Ishikawa (cell line): ENCODE measurements at regions not wholly inside any gene's neighbourhood (a gene's known extent, or its start where the extent isn't known, plus 50 kb on each side); places are given as distances from the start of the nearest gene placed in this dataset.

Experiments used
- CEBPB ChIP-seq: IDR thresholded peaks from 2 replicates; pipeline ENCODE4 v1.6.1; 2012
- CREB1 ChIP-seq: IDR thresholded peaks from 2 replicates; pipeline ENCODE4 v1.6.1; 2012; ENCODE audit warnings: low read depth
- EGR1 ChIP-seq: IDR thresholded peaks from 2 replicates; pipeline ENCODE4 v1.6.1; 2012
- EP300 ChIP-seq: IDR thresholded peaks from 2 replicates; pipeline ENCODE4 v1.6.1; 2012; ENCODE audit warnings: borderline replicate concordance
- FOXM1 ChIP-seq: IDR thresholded peaks from 2 replicates; pipeline ENCODE4 v1.6.1; 2012; ENCODE audit warnings: low read depth, borderline replicate concordance
- MAX ChIP-seq: IDR thresholded peaks from 2 replicates; pipeline ENCODE4 v1.6.1; 2012
- NFIC ChIP-seq: IDR thresholded peaks from 2 replicates; pipeline ENCODE4 v1.6.1; 2012
- RAD21 ChIP-seq: IDR thresholded peaks from 2 replicates; pipeline ENCODE4 v1.6.1; 2012; ENCODE audit warnings: low read depth
- REST ChIP-seq: IDR thresholded peaks from 2 replicates; pipeline ENCODE4 v1.6.1; 2012; ENCODE audit warnings: low read depth, mild to moderate bottlenecking
- TAF1 ChIP-seq: IDR thresholded peaks from 2 replicates; pipeline ENCODE4 v1.6.1; 2012; ENCODE audit warnings: low read depth, mild to moderate bottlenecking
- TCF12 ChIP-seq: IDR thresholded peaks from 2 replicates; pipeline ENCODE4 v1.6.1; 2012; ENCODE audit warnings: low read depth
- TEAD4 ChIP-seq: IDR thresholded peaks from 2 replicates; pipeline ENCODE4 v1.6.1; 2012
- USF1 ChIP-seq: IDR thresholded peaks from 2 replicates; pipeline ENCODE4 v1.6.1; 2012
- YY1 ChIP-seq: IDR thresholded peaks from 2 replicates; pipeline ENCODE4 v1.6.1; 2012; ENCODE audit warnings: low read depth
- ZBTB7A ChIP-seq: IDR thresholded peaks from 2 replicates; pipeline ENCODE4 v1.6.1; 2012; ENCODE audit warnings: low read depth

GRCh38 chr13:73327579-73327978 lies 268.8 kb downstream of the KLF5 start:
- TF ChIP-seq YY1 (no peak), NFIC (no peak), CEBPB (no peak), EGR1 (no peak), MAX (no peak), EP300 (no peak), CREB1 (no peak), ZBTB7A (no peak)

GRCh38 chr13:73325723-73326558 lies 267.1 kb downstream of the KLF5 start:
- peak; percentile 87 for TF ChIP-seq EP300
- TF ChIP-seq FOXM1, result peak; percentile 69; the same call in 1 of the 2 replicates
- TF ChIP-seq RAD21, result no peak
- TF ChIP-seq NFIC, result no peak; the same call in 1 of the 2 replicates
- TF ChIP-seq CREB1, result no peak
- TF ChIP-seq CEBPB, result no peak
- TF ChIP-seq MAX, result no peak
- TF ChIP-seq USF1, result no peak
- TF ChIP-seq REST, result no peak
- peak; percentile 72 for TF ChIP-seq TCF12
- no peak for TF ChIP-seq TAF1
- TF ChIP-seq EGR1, result no peak
- no peak for TF ChIP-seq YY1
- TF ChIP-seq ZBTB7A, result no peak
- TF ChIP-seq TEAD4, result peak; percentile 64

GRCh38 chr13:73324842-73325722 lies 266.3 kb downstream of the KLF5 start:
- TF ChIP-seq ZBTB7A (no peak), NFIC (no peak), CREB1 (no peak), USF1 (no peak), YY1 (no peak), RAD21 (0 out of 2 replicates have a peak, but pooled peaks have one; percentile 3), REST (no peak), CEBPB (no peak)

GRCh38 chr13:73323615-73324014 lies 264.8 kb downstream of the KLF5 start:
- TF ChIP-seq TCF12, result no peak
- no peak for TF ChIP-seq MAX
- no peak for TF ChIP-seq USF1

GRCh38 chr13:73321043-73321442 lies 262.2 kb downstream of the KLF5 start:
- TF ChIP-seq CREB1, result no peak
- TF ChIP-seq ZBTB7A, result no peak
- TF ChIP-seq YY1, result no peak
- no peak for TF ChIP-seq TEAD4
- no peak for TF ChIP-seq RAD21
- no peak for TF ChIP-seq EP300
- TF ChIP-seq REST, result no peak
- no peak for TF ChIP-seq USF1
- TF ChIP-seq FOXM1, result no peak
- no peak for TF ChIP-seq NFIC
- TF ChIP-seq TCF12, result no peak
- TF ChIP-seq CEBPB, result no peak
- TF ChIP-seq TAF1, result no peak
- TF ChIP-seq MAX, result no peak
